HG02610 (cell line): ENCODE measurements at regions not wholly inside any gene's neighbourhood (a gene's known extent, or its start where the extent isn't known, plus 50 kb on each side); places are given as distances from the start of the nearest gene placed in this dataset.

ENCODE experiments used
- ATAC-seq: cut with Tn5 transposase; IDR thresholded peaks from one replicate; pipeline ENCODE4 v1.9.1; 2021; ENCODE audit warnings: mild to moderate bottlenecking, moderate library complexity; ENCODE audit not compliant: unreplicated experiment

GRCh38 chr2:105150231-105150630, 91.3 kb upstream of the GPR45 start:
- no peak for ATAC-seq

- no peak for ATAC-seq
These were observed 87.3 kb upstream of the GPR45 start for GRCh38 chr2:105154119-105154818.

GRCh38 chr2:105156166-105156565, 85.4 kb upstream of the GPR45 start:
- no peak for ATAC-seq

GRCh38 chr2:105158002-105158401, 83.5 kb upstream of the GPR45 start:
- ATAC-seq: no peak

GRCh38 chr2:105166688-105167087, 74.9 kb upstream of the GPR45 start:
- no peak for ATAC-seq

GRCh38 chr2:105168543-105168942, 73.0 kb upstream of the GPR45 start:
- ATAC-seq: no peak

GRCh38 chr2:105175231-105175630, 66.3 kb upstream of the GPR45 start:
- no peak for ATAC-seq

- ATAC-seq: no peak
These were observed 65.1 kb upstream of the GPR45 start for GRCh38 chr2:105176429-105176828.

- no peak for ATAC-seq
These were observed 64.5 kb upstream of the GPR45 start for GRCh38 chr2:105177008-105177407.

GRCh38 chr2:105177536-105178254, 63.8 kb upstream of the GPR45 start:
- ATAC-seq: no peak

GRCh38 chr2:105179469-105180372, 61.8 kb upstream of the GPR45 start:
- ATAC-seq: no peak

GRCh38 chr2:105180491-105180972, 61.0 kb upstream of the GPR45 start:
- no peak for ATAC-seq

- ATAC-seq: no peak
These were observed 60.3 kb upstream of the GPR45 start for GRCh38 chr2:105181282-105181681.

- peak; percentile 54 for ATAC-seq
These were observed 57.8 kb upstream of the GPR45 start for GRCh38 chr2:105183555-105184323.

- ATAC-seq: no peak
These were observed 57.1 kb upstream of the GPR45 start for GRCh38 chr2:105184420-105184819.

- no peak for ATAC-seq
These were observed 54.5 kb upstream of the GPR45 start for GRCh38 chr2:105186967-105187498.

GRCh38 chr2:105187531-105187930, 54.0 kb upstream of the GPR45 start:
- ATAC-seq: no peak

- ATAC-seq: no peak
These were observed 53.2 kb upstream of the GPR45 start for GRCh38 chr2:105188343-105188742.
